ENCODE measurements at regions not wholly inside any gene's neighbourhood (a gene's known extent, or its start where the extent isn't known, plus 50 kb on each side); places are given as distances from the start of the nearest gene placed in this dataset.

- no peak for DNase-seq (ENCODE audit: low spot score)
Observed at GRCh38 chr1:223487887-223488259, 94.7 kb downstream of the CCDC185 start.

DNA sequence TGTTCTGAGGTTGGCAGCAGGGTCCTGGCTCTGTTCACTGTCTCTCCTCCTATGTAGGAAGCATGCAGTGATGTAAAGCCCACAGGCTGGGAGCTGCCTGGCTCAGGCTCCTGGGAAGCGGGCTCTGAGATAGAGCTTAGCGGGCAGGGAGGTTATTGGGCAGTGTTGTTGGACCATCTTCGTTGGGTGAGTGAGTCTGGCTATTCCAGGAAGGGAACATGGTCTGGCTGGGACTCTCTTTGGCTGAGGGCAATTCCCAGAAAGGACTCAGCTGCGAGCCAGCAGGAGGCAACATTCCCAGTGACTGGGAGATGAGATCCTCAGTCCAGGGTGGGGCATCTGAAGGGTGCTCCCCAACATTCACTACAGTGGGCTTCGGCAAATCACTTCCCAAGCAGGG lies 96.2 kb downstream of the CCDC185 start:
- no peak for DNase-seq (ENCODE audit: low spot score)

DNA sequence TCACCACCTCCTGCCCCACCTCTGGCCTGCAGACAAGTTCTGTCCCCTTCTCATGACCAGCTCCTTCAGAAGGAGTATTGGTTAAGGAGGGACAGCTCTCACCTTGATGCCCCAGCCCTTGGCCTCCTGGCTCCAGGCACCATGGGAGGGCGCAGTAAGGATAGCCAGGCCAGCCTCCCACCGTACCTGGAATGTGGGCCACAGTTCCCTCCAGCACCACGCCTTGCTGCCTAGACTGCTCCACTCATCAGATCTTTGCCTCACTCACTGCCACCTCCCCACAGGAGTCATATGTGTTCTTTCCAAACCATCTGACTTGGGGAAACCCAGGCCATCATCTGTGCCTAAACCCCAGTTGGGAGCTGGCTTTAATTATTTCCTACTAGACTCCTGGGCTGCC lies 97.0 kb downstream of the CCDC185 start:
- no peak for DNase-seq (ENCODE audit: low spot score)
